Loucy (cell line): ENCODE measurements at regions not wholly inside any gene's neighbourhood (a gene's known extent, or its start where the extent isn't known, plus 50 kb on each side); places are given as distances from the start of the nearest gene placed in this dataset.

Experiments used
- H2AFZ ChIP-seq: fragments of 200-600 bp; sonication (generic); 2 replicates; pipeline ENCODE4 v1.6.0; 2016; ENCODE audit warnings: antibody characterized with exemption, mild to moderate bottlenecking, low read length, moderate library complexity
- H3F3A ChIP-seq: fragments of 200-600 bp; 2 replicates; pipeline ENCODE4 v1.6.0; 2016; ENCODE audit warnings: antibody characterized with exemption, low read depth, mild to moderate bottlenecking
- H3K27me3 ChIP-seq: fragments of 200-600 bp; sonication (generic); 2 replicates; pipeline ENCODE4 v1.6.1; 2014; ENCODE audit warnings: low read length, mild to moderate bottlenecking; ENCODE audit not compliant: insufficient read depth, poor library complexity, severe bottlenecking
- H3K36me3 ChIP-seq: fragments of 200-600 bp; sonication (generic); 2 replicates; pipeline ENCODE4 v1.6.1; 2016; ENCODE audit warnings: low read length; ENCODE audit not compliant: insufficient read depth
- H3K4me1 ChIP-seq: fragments of 200-600 bp; sonication (generic); 2 replicates; pipeline ENCODE4 v1.5.1; 2014; ENCODE audit warnings: low read length, mild to moderate bottlenecking; ENCODE audit not compliant: insufficient read depth, poor library complexity, severe bottlenecking
- H3K4me2 ChIP-seq: fragments of 200-600 bp; sonication (generic); 2 replicates; pipeline ENCODE4 v1.6.0; 2014; ENCODE audit warnings: antibody characterized with exemption, low read length, low read depth, mild to moderate bottlenecking; ENCODE audit not compliant: poor library complexity, severe bottlenecking
- H3K4me3 ChIP-seq: fragments of 200-600 bp; sonication (generic); 2 replicates; pipeline ENCODE4 v1.5.1; 2014; ENCODE audit warnings: low read length, mild to moderate bottlenecking, mixed read lengths; ENCODE audit not compliant: poor library complexity, severe bottlenecking
- H3K79me2 ChIP-seq: fragments of 200-600 bp; sonication (generic); 2 replicates; pipeline ENCODE4 v1.6.1; 2014; ENCODE audit warnings: low read length; ENCODE audit not compliant: insufficient read depth
- H3K9ac ChIP-seq: fragments of 200-600 bp; sonication (generic); 2 replicates; pipeline ENCODE4 v1.6.0; 2014; ENCODE audit warnings: mild to moderate bottlenecking, low read depth, low read length, moderate library complexity; ENCODE audit not compliant: poor library complexity, severe bottlenecking
- H3K9me2 ChIP-seq: fragments of 200-600 bp; sonication (generic); replicated peaks from 2 replicates; pipeline ENCODE4 v1.6.1; 2016; ENCODE audit warnings: low read depth, low read length, mixed read lengths
- H3K9me3 ChIP-seq: fragments of 200-600 bp; sonication (generic); 2 replicates; pipeline ENCODE4 v1.6.1; 2014; ENCODE audit warnings: mild to moderate bottlenecking, antibody characterized with exemption, low read length, low read depth; ENCODE audit not compliant: insufficient read depth
- H4K20me1 ChIP-seq: fragments of 200-600 bp; sonication (generic); 2 replicates; pipeline ENCODE4 v1.6.0; 2014; ENCODE audit warnings: antibody characterized with exemption, low read length, mild to moderate bottlenecking; ENCODE audit not compliant: insufficient read depth, poor library complexity, severe bottlenecking
- EZH2phosphoT487 ChIP-seq: fragments of 200-600 bp; IDR thresholded peaks from 2 replicates; pipeline ENCODE4 v1.6.1; 2018; ENCODE audit warnings: antibody characterized with exemption, mild to moderate bottlenecking, moderate library complexity, borderline replicate concordance
- TF ChIP-seq, protein P1 (sequence below): fragments of 200-600 bp; sonication (generic); conservative IDR thresholded peaks from 2 replicates; pipeline ENCODE4 v1.5.1; 2014; ENCODE audit warnings: mild to moderate bottlenecking, antibody characterized with exemption, low read length

DNA sequence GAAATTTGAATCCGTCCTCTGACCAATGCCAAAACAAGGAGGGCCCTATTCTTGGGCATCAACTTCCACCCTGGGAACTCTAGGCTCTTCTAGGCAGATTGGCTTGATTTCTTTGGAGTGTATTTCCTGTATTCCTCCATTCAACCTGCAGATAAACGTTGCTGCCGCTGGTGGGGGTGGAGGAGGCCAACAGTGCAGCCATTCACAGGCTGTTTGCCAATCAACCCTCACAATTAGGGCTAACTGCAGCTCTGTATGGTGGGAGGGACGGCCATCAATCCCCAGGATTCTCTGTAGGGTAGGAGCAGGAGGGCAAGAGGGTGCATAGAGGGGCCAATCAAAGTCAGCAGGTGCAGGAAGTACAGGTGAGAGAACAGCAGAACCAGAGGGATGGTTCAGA, 273.1 kb upstream of the PROX1 start:
- H3K4me2 ChIP-seq, result no peak overlapping the region
- no peaks in the 10 kb centered on the region for H3K27me3 ChIP-seq
- no peaks in the 10 kb centered on the region for H3K9me2 ChIP-seq
- no peak overlapping the region for H3K9ac ChIP-seq
- no peaks in the 10 kb centered on the region for H3K4me1 ChIP-seq
- no peaks in the 10 kb centered on the region for H3K9me3 ChIP-seq
- H4K20me1 ChIP-seq, result no peaks in the 10 kb centered on the region
- H2AFZ ChIP-seq, result no peak overlapping the region
- H3K79me2 ChIP-seq, result no peaks in the 10 kb centered on the region
- H3K4me3 ChIP-seq, result no peak overlapping the region
- no peaks in the 10 kb centered on the region for H3F3A ChIP-seq
- TF ChIP-seq, protein P1, sequence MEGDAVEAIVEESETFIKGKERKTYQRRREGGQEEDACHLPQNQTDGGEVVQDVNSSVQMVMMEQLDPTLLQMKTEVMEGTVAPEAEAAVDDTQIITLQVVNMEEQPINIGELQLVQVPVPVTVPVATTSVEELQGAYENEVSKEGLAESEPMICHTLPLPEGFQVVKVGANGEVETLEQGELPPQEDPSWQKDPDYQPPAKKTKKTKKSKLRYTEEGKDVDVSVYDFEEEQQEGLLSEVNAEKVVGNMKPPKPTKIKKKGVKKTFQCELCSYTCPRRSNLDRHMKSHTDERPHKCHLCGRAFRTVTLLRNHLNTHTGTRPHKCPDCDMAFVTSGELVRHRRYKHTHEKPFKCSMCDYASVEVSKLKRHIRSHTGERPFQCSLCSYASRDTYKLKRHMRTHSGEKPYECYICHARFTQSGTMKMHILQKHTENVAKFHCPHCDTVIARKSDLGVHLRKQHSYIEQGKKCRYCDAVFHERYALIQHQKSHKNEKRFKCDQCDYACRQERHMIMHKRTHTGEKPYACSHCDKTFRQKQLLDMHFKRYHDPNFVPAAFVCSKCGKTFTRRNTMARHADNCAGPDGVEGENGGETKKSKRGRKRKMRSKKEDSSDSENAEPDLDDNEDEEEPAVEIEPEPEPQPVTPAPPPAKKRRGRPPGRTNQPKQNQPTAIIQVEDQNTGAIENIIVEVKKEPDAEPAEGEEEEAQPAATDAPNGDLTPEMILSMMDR, result no peak
- H3K36me3 ChIP-seq, result no peaks in the 10 kb centered on the region

DNA sequence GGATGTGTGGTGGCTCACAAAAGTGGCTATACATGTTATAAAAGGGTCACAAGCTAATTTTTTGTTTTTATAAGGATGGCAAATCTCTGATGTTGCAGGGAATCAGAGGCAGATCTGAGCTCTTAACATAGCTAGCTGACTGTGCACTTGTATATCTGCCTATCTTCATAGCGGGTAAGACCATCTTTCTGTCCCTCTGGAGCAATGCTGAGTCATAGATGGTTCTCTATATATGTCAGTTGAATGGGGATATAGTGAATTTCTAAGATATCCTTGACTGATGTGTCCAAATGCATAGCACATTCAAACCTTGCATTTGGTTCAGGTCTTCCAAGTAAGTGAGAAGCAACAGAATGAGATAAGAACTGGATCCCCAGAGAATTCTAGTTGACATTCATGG, 272.6 kb upstream of the PROX1 start:
- H2AFZ ChIP-seq, result no peak overlapping the region
- TF ChIP-seq EZH2phosphoT487, result no peak
- TF ChIP-seq, protein P1, result no peak
- H3K4me1 ChIP-seq, result no peaks in the 10 kb centered on the region
- H3F3A ChIP-seq, result no peaks in the 10 kb centered on the region
- no peaks in the 10 kb centered on the region for H3K36me3 ChIP-seq
- no peaks in the 10 kb centered on the region for H3K9me3 ChIP-seq
- no peaks in the 10 kb centered on the region for H3K9me2 ChIP-seq
- no peaks in the 10 kb centered on the region for H4K20me1 ChIP-seq
- H3K79me2 ChIP-seq, result no peaks in the 10 kb centered on the region
- no peaks in the 10 kb centered on the region for H3K27me3 ChIP-seq
- H3K4me2 ChIP-seq, result no peak overlapping the region
- H3K9ac ChIP-seq, result no peak overlapping the region
- H3K4me3 ChIP-seq, result no peak overlapping the region

DNA sequence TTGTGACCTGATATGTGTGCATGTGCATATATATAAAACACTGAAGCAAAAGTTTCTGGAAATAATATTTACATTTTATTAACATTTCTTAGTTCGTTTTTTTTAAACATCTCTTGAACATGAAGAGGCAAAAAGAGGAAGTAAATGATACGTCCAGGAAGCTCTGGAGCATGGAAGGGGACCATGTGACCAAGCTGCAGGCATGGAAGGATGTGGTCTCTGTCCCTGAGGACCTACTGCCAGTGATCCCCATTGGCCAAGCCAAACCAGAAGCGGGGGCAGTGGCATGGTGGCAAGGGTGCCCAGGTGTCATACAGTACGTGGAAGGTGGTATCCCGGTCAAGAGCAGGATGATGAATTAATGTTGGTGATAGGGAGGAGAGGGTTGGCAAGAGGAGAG, 268.3 kb upstream of the PROX1 start:
- no peak overlapping the region for H2AFZ ChIP-seq
- no peaks in the 10 kb centered on the region for H3K4me1 ChIP-seq
- no peak overlapping the region for H3K4me3 ChIP-seq
- no peaks in the 10 kb centered on the region for H4K20me1 ChIP-seq
- H3K4me2 ChIP-seq, result no peak overlapping the region
- H3K27me3 ChIP-seq, result no peaks in the 10 kb centered on the region
- H3K9me2 ChIP-seq, result no peaks in the 10 kb centered on the region
- no peaks in the 10 kb centered on the region for H3F3A ChIP-seq
- H3K9ac ChIP-seq, result no peak overlapping the region
- H3K79me2 ChIP-seq, result no peaks in the 10 kb centered on the region
- no peak for TF ChIP-seq EZH2phosphoT487
- TF ChIP-seq, protein P1, result no peak
- H3K9me3 ChIP-seq, result peaks cover 2% of the 10 kb centered on the region; the same call in 1 of the 2 replicates
- H3K36me3 ChIP-seq, result no peaks in the 10 kb centered on the region
